GM12892 (cell line): ENCODE measurements at regions not wholly inside any gene's neighbourhood (a gene's known extent, or its start where the extent isn't known, plus 50 kb on each side); places are given as distances from the start of the nearest gene placed in this dataset.

Experiments used
- POLR2A ChIP-seq: IDR thresholded peaks from 2 replicates; pipeline ENCODE4 v1.6.1; 2011; ENCODE audit warnings: low read depth, low read length, control low read depth
- POLR2AphosphoS5 ChIP-seq: IDR thresholded peaks from 2 replicates; pipeline ENCODE4 v1.6.1; 2011; ENCODE audit warnings: low read depth, low read length, control low read depth
- TAF1 ChIP-seq: IDR thresholded peaks from 2 replicates; pipeline ENCODE4 v1.6.1; 2011; ENCODE audit warnings: low read depth, mild to moderate bottlenecking, control low read depth, low read length, borderline replicate concordance

DNA sequence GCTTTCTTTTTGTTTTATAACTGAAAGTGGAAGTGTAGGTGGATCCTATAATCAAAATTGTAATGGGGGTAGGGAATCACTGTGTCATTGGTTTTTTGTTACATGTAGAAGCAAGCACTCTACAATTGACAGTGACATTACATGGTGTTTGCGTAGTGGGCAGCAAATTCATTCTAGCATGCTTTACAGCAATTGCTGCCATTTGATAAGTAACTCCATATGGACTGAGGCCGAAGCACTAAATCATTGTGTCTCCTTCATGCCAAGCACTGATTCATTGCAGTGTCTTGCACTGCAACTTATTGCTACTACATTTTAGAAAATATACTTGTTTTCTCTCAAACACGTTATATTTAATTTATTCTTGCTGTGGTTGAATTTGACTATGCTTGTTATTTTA is 933.9 kb downstream of the NSUN3 start:
- no peak for TF ChIP-seq POLR2A
- no peak for TF ChIP-seq TAF1
- TF ChIP-seq POLR2AphosphoS5 = no peak
